OCI-LY7 (cell line): ENCODE measurements at regions not wholly inside any gene's neighbourhood (a gene's known extent, or its start where the extent isn't known, plus 50 kb on each side); places are given as distances from the start of the nearest gene placed in this dataset.

Experiments
- CTCF ChIP-seq: fragments of 200-600 bp; sonication (generic); conservative IDR thresholded peaks from 2 replicates; pipeline ENCODE4 v1.5.1; 2014; ENCODE audit warnings: mild to moderate bottlenecking, antibody characterized with exemption, low read length, moderate library complexity, mixed read lengths
- EZH2phosphoT487 ChIP-seq: fragments of 200-600 bp; sonication (generic); IDR thresholded peaks from 2 replicates; pipeline ENCODE4 v1.6.1; 2018; ENCODE audit warnings: low read depth, borderline replicate concordance, mild to moderate bottlenecking, mixed run types, antibody characterized with exemption, low read length, moderate library complexity, mixed read lengths

- no peak for TF ChIP-seq EZH2phosphoT487
- no peak for TF ChIP-seq CTCF
Observed at GRCh38 chr15:52862677-52863076, 72.5 kb upstream of the ONECUT1 start.
